ENCODE measurements at regions not wholly inside any gene's neighbourhood (a gene's known extent, or its start where the extent isn't known, plus 50 kb on each side); places are given as distances from the start of the nearest gene placed in this dataset.

DNA sequence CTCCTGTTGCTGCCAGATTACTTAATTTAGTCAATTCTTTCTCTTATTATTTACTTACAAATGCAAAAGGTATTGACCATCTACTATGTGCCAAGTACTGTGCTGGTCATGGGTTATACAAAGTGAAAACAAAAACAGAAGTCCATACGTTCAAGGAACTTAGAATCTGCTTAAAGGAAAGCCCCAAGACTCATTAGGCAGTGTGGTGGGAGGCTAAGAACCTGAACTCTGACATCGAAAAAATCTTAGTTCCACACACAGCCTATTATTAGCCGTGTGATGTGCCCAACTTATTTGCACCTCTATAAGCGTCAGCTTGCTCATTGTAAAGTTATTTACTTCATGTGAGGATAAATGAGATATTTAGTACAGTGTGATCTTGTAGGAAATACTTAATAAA lies 227.4 kb upstream of the SORCS1 start:
- no peaks in the 10 kb centered on the region for H3K9me3 ChIP-seq (ENCODE audit: control insufficient read depth, insufficient read depth, low read depth, low read length)
- ChIA-PET CTCF (no interaction called here), POLR2A (no interaction called here)
- TF ChIP-seq ZNF777 (tag by site-specific recombination; IDR thresholded peaks at IDR 0.05; ENCODE audit: borderline replicate concordance), result no peak
- no peaks in the 10 kb centered on the region for H3K36me3 ChIP-seq (ENCODE audit: control insufficient read depth in 2 of 2, insufficient read depth in 1 of 2, low read length in 2 of 2)
- no peak overlapping the region for H3K4me3 ChIP-seq (ENCODE audit: low read depth, low read length)
- H3K4me1 ChIP-seq (ENCODE audit: control insufficient read depth, insufficient read depth, low read length), result no peaks in the 10 kb centered on the region
- H3K27ac ChIP-seq (ENCODE audit: extremely low read depth, low read depth, low read length), result no peak overlapping the region

DNA sequence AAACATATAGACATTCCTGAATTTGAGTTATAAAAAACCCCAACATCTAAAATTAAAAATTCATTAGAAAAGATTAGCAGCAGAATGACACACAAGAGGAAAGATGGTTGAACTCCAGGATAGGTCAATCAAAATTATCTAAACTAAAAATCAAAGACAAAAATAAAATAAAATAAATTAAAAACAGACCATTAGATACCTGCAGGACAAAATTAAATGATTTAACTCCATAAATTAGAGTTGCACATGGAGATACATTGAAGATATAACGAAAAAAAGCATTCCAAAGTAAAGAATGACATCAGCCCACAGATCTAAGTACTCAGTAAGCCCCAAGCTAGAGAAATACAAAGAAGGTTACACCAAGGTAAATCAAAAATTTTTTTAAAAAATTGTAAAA lies 226.1 kb upstream of the SORCS1 start:
- Histone ChIP-seq H3K36me3 (ENCODE audit: control insufficient read depth in 2 of 2, insufficient read depth in 1 of 2, low read length in 2 of 2) (no peaks in the 10 kb centered on the region), H3K9me3 (ENCODE audit: control insufficient read depth, insufficient read depth, low read depth, low read length) (no peaks in the 10 kb centered on the region), H3K4me3 (ENCODE audit: low read depth, low read length) (no peak overlapping the region), H3K27ac (ENCODE audit: extremely low read depth, low read depth, low read length) (no peak overlapping the region), H3K4me1 (ENCODE audit: control insufficient read depth, insufficient read depth, low read length) (no peaks in the 10 kb centered on the region)
- ChIA-PET POLR2A (no interaction called here), CTCF (interaction anchor here (0.6 kb wide), 1 partner anchor 275 kb away, joined by 10 read pairs; no protein-coding TSS in a partner anchor)
- TF ChIP-seq ZSCAN16 (tag by site-specific recombination; IDR thresholded peaks at IDR 0.05) (no peak), ZNF133 (tag by site-specific recombination; IDR thresholded peaks at IDR 0.05) (no peak), ZNF23 (tag by site-specific recombination; IDR thresholded peaks at IDR 0.05; ENCODE audit: borderline replicate concordance) (no peak), ZNF292 (tag by site-specific recombination; IDR thresholded peaks at IDR 0.05; ENCODE audit: borderline replicate concordance, low read depth) (no peak), ZNF48 (tag by site-specific recombination; IDR thresholded peaks at IDR 0.05) (no peak), ZNF354C (tag by site-specific recombination; IDR thresholded peaks at IDR 0.05; ENCODE audit: borderline replicate concordance, low read depth) (no peak), ZNF324 (tag by site-specific recombination; IDR thresholded peaks at IDR 0.05) (no peak), GFI1B (tag by site-specific recombination; IDR thresholded peaks at IDR 0.05) (no peak), KLF16 (tag by site-specific recombination; IDR thresholded peaks at IDR 0.05) (no peak), ZNF426 (tag by site-specific recombination; IDR thresholded peaks at IDR 0.05) (no peak)

DNA sequence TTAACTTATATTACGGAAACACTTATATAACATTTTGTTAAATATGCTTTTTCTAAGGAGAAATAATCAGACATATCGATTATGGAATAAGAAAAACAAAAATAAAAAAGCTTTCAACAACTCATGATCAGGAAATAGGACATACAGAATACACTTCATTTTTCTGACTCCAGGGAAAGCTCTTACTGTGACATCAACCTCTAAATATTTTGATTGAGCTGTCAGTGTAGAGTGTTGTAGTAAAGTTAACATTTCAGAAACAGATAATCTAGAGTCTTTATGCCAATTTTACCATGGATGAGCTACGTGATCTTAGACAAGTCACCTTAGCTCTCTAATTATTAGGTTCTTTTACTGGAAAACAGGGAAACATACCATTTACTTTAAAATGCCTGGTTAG lies 218.9 kb upstream of the SORCS1 start:
- Histone ChIP-seq H3K4me1 (ENCODE audit: control insufficient read depth, insufficient read depth, low read length) (no peaks in the 10 kb centered on the region), H3K4me3 (ENCODE audit: low read depth, low read length) (no peak overlapping the region), H3K9me3 (ENCODE audit: control insufficient read depth, insufficient read depth, low read depth, low read length) (no peaks in the 10 kb centered on the region), H3K36me3 (ENCODE audit: control insufficient read depth in 2 of 2, insufficient read depth in 1 of 2, low read length in 2 of 2) (no peaks in the 10 kb centered on the region), H3K27ac (ENCODE audit: extremely low read depth, low read depth, low read length) (no peak overlapping the region)
- TF ChIP-seq ZNF423 (tag by site-specific recombination; IDR thresholded peaks at IDR 0.05) (no peak), ZNF23 (tag by site-specific recombination; IDR thresholded peaks at IDR 0.05; ENCODE audit: borderline replicate concordance) (no peak), IKZF3 (tag by site-specific recombination; IDR thresholded peaks at IDR 0.05) (no peak), HOXD13 (CRISPR knock-in tag; IDR thresholded peaks at IDR 0.05; ENCODE audit: borderline replicate concordance) (no peak), SP7 (tag by site-specific recombination; IDR thresholded peaks at IDR 0.05) (no peak), ZNF335 (tag by site-specific recombination; conservative IDR thresholded peaks at IDR 0.05) (no peak), ZNF18 (tag by site-specific recombination; IDR thresholded peaks at IDR 0.05) (no peak), GLIS2 (tag by site-specific recombination; IDR thresholded peaks at IDR 0.05) (no peak)
- ChIA-PET POLR2A (no interaction called here), CTCF (interaction anchor here (0.5 to 0.7 kb wide), 2 partner anchors 38 to 64 kb away, joined by 3 read pairs; no protein-coding TSS in a partner anchor)

- no peaks in the 10 kb centered on the region for H3K9me3 ChIP-seq (ENCODE audit: control insufficient read depth, insufficient read depth, low read depth, low read length)
- CTCF ChIA-PET, result no interaction called here
- TF ChIP-seq AEBP2 (tag by site-specific recombination; IDR thresholded peaks at IDR 0.05; ENCODE audit: borderline replicate concordance) (no peak), REPIN1 (tag by site-specific recombination; IDR thresholded peaks at IDR 0.05; ENCODE audit: low read depth) (no peak), GLIS1 (tag by site-specific recombination; IDR thresholded peaks at IDR 0.05) (no peak)
- TF ChIP-seq, protein P1, sequence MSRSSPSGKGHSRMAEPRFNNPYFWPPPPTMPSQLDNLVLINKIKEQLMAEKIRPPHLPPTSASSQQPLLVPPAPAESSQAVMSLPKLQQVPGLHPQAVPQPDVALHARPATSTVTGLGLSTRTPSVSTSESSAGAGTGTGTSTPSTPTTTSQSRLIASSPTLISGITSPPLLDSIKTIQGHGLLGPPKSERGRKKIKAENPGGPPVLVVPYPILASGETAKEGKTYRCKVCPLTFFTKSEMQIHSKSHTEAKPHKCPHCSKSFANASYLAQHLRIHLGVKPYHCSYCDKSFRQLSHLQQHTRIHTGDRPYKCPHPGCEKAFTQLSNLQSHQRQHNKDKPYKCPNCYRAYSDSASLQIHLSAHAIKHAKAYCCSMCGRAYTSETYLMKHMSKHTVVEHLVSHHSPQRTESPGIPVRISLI (tag by site-specific recombination; IDR thresholded peaks at IDR 0.05), result no peak
- no peaks in the 10 kb centered on the region for H3K36me3 ChIP-seq (ENCODE audit: control insufficient read depth in 2 of 2, insufficient read depth in 1 of 2, low read length in 2 of 2)
- no peak overlapping the region for H3K27ac ChIP-seq (ENCODE audit: extremely low read depth, low read depth, low read length)
- POLR2A ChIA-PET, result no interaction called here
- no peak overlapping the region for H3K4me3 ChIP-seq (ENCODE audit: low read depth, low read length)
- no peaks in the 10 kb centered on the region for H3K4me1 ChIP-seq (ENCODE audit: control insufficient read depth, insufficient read depth, low read length)
These were observed 215.1 kb upstream of the SORCS1 start for GRCh38 chr10:107379601-107380000.
